H9 (cell line): ENCODE measurements at regions not wholly inside any gene's neighbourhood (a gene's known extent, or its start where the extent isn't known, plus 50 kb on each side); places are given as distances from the start of the nearest gene placed in this dataset.

Experiments
- DNase-seq: peaks from one replicate; pipeline ENCODE4 v3.0.0-alpha.2; 2017
- H2AFZ ChIP-seq: one replicate; pipeline ENCODE4 v1.6.1; 2013; ENCODE audit warnings: mild to moderate bottlenecking, low read length, control low read depth, moderate library complexity
- H2AK5ac ChIP-seq: 2 replicates; pipeline ENCODE4 v1.6.1; 2013; ENCODE audit warnings: low read length, control low read depth, mixed read lengths; ENCODE audit not compliant: insufficient read length
- H2BK120ac ChIP-seq: one replicate; pipeline ENCODE4 v1.6.1; 2013; ENCODE audit warnings: low read depth, mild to moderate bottlenecking, low read length, control low read depth, inconsistent platforms; ENCODE audit not compliant: poor library complexity, severe bottlenecking
- H2BK12ac ChIP-seq: 2 replicates; pipeline ENCODE4 v1.6.1; 2013; ENCODE audit warnings: low read length, control low read depth, mixed read lengths, low read depth; ENCODE audit not compliant: insufficient read length
- H2BK15ac ChIP-seq: 2 replicates; pipeline ENCODE4 v1.6.1; 2013; ENCODE audit warnings: low read depth, low read length, control low read depth
- H2BK20ac ChIP-seq: one replicate; pipeline ENCODE4 v1.6.1; 2013; ENCODE audit warnings: low read depth, mild to moderate bottlenecking, low read length, control low read depth, inconsistent platforms; ENCODE audit not compliant: poor library complexity, severe bottlenecking
- H2BK5ac ChIP-seq: 2 replicates; pipeline ENCODE4 v1.6.1; 2013; ENCODE audit warnings: low read length, control low read depth, mixed read lengths; ENCODE audit not compliant: insufficient read length
- H3K14ac ChIP-seq: 2 replicates; pipeline ENCODE4 v1.6.1; 2013; ENCODE audit warnings: low read length, control low read depth; ENCODE audit not compliant: insufficient read depth
- H3K18ac ChIP-seq: 2 replicates; pipeline ENCODE4 v1.6.1; 2013; ENCODE audit warnings: low read depth, mild to moderate bottlenecking, mixed read lengths, low read length, control low read depth; ENCODE audit not compliant: insufficient read length
- H3K23ac ChIP-seq: 2 replicates; pipeline ENCODE4 v1.6.1; 2013; ENCODE audit warnings: low read length, control low read depth, mixed read lengths, low read depth; ENCODE audit not compliant: insufficient read length
- H3K23me2 ChIP-seq: 2 replicates; pipeline ENCODE4 v1.6.1; 2013; ENCODE audit warnings: low read depth, mild to moderate bottlenecking, mixed read lengths, low read length, control low read depth; ENCODE audit not compliant: insufficient read length, poor library complexity, severe bottlenecking
- H3K27ac ChIP-seq: 2 replicates; pipeline ENCODE4 v1.5.1; 2013; ENCODE audit warnings: low read length, control low read depth, mixed read lengths, low read depth; ENCODE audit not compliant: insufficient read length
- H3K27me3 ChIP-seq: 2 replicates; pipeline ENCODE4 v1.6.1; 2013; ENCODE audit warnings: low read length, control low read depth, inconsistent platforms; ENCODE audit not compliant: insufficient read depth
- H3K4ac ChIP-seq: 2 replicates; pipeline ENCODE4 v1.6.1; 2013; ENCODE audit warnings: low read depth, mild to moderate bottlenecking, control low read depth, inconsistent platforms, low read length, moderate library complexity
- H3K4me1 ChIP-seq: 2 replicates; pipeline ENCODE4 v1.6.1; 2013; ENCODE audit warnings: low read length, control low read depth, inconsistent platforms; ENCODE audit not compliant: insufficient read depth
- H3K4me2 ChIP-seq: 2 replicates; pipeline ENCODE4 v1.6.1; 2013; ENCODE audit warnings: low read length, control low read depth, mixed read lengths; ENCODE audit not compliant: insufficient read length, insufficient read depth
- H3K56ac ChIP-seq: 2 replicates; pipeline ENCODE4 v1.6.1; 2013; ENCODE audit warnings: low read depth, mild to moderate bottlenecking, mixed read lengths, low read length, control low read depth; ENCODE audit not compliant: insufficient read length
- H3K79me1 ChIP-seq: 2 replicates; pipeline ENCODE4 v1.6.1; 2013; ENCODE audit warnings: low read depth, mild to moderate bottlenecking, moderate library complexity, low read length, control low read depth, inconsistent platforms; ENCODE audit not compliant: insufficient read depth, poor library complexity, severe bottlenecking
- H3K79me2 ChIP-seq: 2 replicates; pipeline ENCODE4 v1.6.1; 2013; ENCODE audit warnings: low read length, control low read depth, inconsistent platforms; ENCODE audit not compliant: insufficient read depth
- H3K9ac ChIP-seq: 2 replicates; pipeline ENCODE4 v1.6.1; 2013; ENCODE audit warnings: low read length, control low read depth, mixed read lengths; ENCODE audit not compliant: insufficient read length; ENCODE audit errors: extremely low read depth
- H3K9me3 ChIP-seq: one replicate; pipeline ENCODE4 v1.6.1; 2013; ENCODE audit warnings: low read depth, low read length, inconsistent platforms; ENCODE audit not compliant: control insufficient read depth
- H3T11ph ChIP-seq: one replicate; pipeline ENCODE4 v1.6.1; 2013; ENCODE audit warnings: mild to moderate bottlenecking, low read length, control low read depth, inconsistent platforms
- H4K20me1 ChIP-seq: one replicate; pipeline ENCODE4 v1.6.1; 2013; ENCODE audit not compliant: control insufficient read depth, insufficient read length, insufficient read depth
- H4K5ac ChIP-seq: 2 replicates; pipeline ENCODE4 v1.6.1; 2013; ENCODE audit warnings: low read depth, mild to moderate bottlenecking, mixed read lengths, low read length, control low read depth; ENCODE audit not compliant: insufficient read length
- H4K8ac ChIP-seq: replicated peaks from 2 replicates; pipeline ENCODE4 v1.6.1; 2013; ENCODE audit warnings: low read length, control low read depth, mixed read lengths, low read depth; ENCODE audit not compliant: insufficient read length
- H4K91ac ChIP-seq: 2 replicates; pipeline ENCODE4 v1.6.1; 2013; ENCODE audit warnings: low read depth, mild to moderate bottlenecking, moderate library complexity, mixed read lengths, low read length, control low read depth; ENCODE audit not compliant: insufficient read length
- H3K27ac Mint-ChIP-seq, 3 experiments: 2 replicates in 2 of 3; 3 replicates in 1 of 3; pipeline ENCODE4 v1.8.0; 2020 to 2021; ENCODE audit warnings: mixed read lengths in 3 of 3, mild to moderate bottlenecking in 1 of 3, moderate library complexity in 1 of 3
- H3K27me3 Mint-ChIP-seq: 2 replicates; pipeline ENCODE4 v1.8.0; 2021; ENCODE audit warnings: low read depth, mild to moderate bottlenecking, moderate library complexity, mixed read lengths
- H3K36me3 Mint-ChIP-seq, 3 experiments: 2 replicates in 2 of 3; 3 replicates in 1 of 3; pipeline ENCODE4 v1.8.0; 2020 to 2021; ENCODE audit warnings: low read depth in 3 of 3, mixed read lengths in 3 of 3; ENCODE audit not compliant: insufficient read depth in 1 of 3
- H3K4me1 Mint-ChIP-seq, 2 experiments: 2 replicates each; pipeline ENCODE4 v1.8.0; 2020; ENCODE audit warnings: mixed read lengths in 2 of 2
- H3K4me3 Mint-ChIP-seq, 2 experiments: 2 replicates in 1 of 2; 3 replicates in 1 of 2; pipeline ENCODE4 v1.8.0; 2020 to 2021; ENCODE audit warnings: mild to moderate bottlenecking in 2 of 2, mixed read lengths in 2 of 2, moderate library complexity in 1 of 2
- H3K9me3 Mint-ChIP-seq, 2 experiments: 2 replicates in 1 of 2; 3 replicates in 1 of 2; pipeline ENCODE4 v1.8.0; 2020; ENCODE audit warnings: mild to moderate bottlenecking in 2 of 2, mixed read lengths in 2 of 2, moderate library complexity in 1 of 2
- whole genome bisulfite sequencing: extraction: QIAGEN DNeasy Blood & Tissue Kit; methylation state at CpG from one replicate; pipeline ENCODE4 v1.1.7; 2013; ENCODE audit warnings: missing lambda C conversion rate, low lambda C conversion rate, mixed read lengths; ENCODE audit not compliant: insufficient read length; ENCODE audit errors: extremely low coverage; 5-methylcytosine and 5-hydroxymethylcytosine counted together
- TF ChIP-seq, protein P1 (sequence below): fragments of 200-600 bp; sonication (generic); conservative IDR thresholded peaks from 3 replicates; pipeline ENCODE4 v1.8.0; 2021; ENCODE audit warnings: antibody characterized with exemption, mild to moderate bottlenecking

DNA sequence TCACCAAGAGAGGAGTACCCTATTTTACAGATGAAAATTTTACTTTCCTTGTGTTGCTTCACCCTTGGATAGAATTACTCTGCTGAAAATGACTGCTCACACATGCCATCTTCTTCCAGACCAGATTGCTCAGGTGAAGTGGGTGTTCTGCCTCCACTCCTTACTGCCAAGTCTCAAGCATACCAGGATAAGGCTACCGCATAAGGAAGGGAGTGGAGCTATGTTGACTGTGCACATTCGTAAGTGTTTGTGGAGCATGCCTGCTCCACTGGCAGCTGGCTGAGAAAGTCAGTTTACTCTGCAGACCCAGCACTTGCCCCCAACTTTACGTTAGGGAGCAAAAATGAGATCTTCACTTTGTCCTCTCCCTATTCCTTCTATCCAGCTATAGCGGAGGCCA lies 405.0 kb upstream of the DDX18 start:
- Histone ChIP-seq H2AFZ (no peak overlapping the region), H2BK120ac (no peak overlapping the region), H3K27ac (no peak overlapping the region), H3K9ac (no peak overlapping the region), H2BK20ac (no peak overlapping the region), H3K56ac (no peak overlapping the region), H2AK5ac (no peak overlapping the region), H4K91ac (no peak overlapping the region), H3K79me2 (no peaks in the 10 kb centered on the region), H4K5ac (no peak overlapping the region), H3K4me1 (no peaks in the 10 kb centered on the region), H3K18ac (no peak overlapping the region), H2BK15ac (no peak overlapping the region), H3K23me2 (no peaks in the 10 kb centered on the region), H3T11ph (no peak overlapping the region), H3K79me1 (no peaks in the 10 kb centered on the region), H2BK12ac (no peak overlapping the region), H4K20me1 (no peaks in the 10 kb centered on the region), H4K8ac (no peak overlapping the region), H3K14ac (no peak overlapping the region), H3K9me3 (no peaks in the 10 kb centered on the region), H3K4ac (no peak overlapping the region), H3K27me3 (no peaks in the 10 kb centered on the region), H3K4me2 (no peak overlapping the region), H3K23ac (no peak overlapping the region), H2BK5ac (no peak overlapping the region)
- H3K36me3 Mint-ChIP-seq = no peaks in the 10 kb centered on the region; a peak in 2 of 7 replicates
- H3K4me1 Mint-ChIP-seq = no peaks in the 10 kb centered on the region
- no peaks in the 10 kb centered on the region for H3K9me3 Mint-ChIP-seq
- DNase-seq = no peak
- no CpG with 5 or more reads among the region's 4 CpGs for WGBS
- no peaks in the 10 kb centered on the region for H3K27me3 Mint-ChIP-seq
- no peak overlapping the region for H3K4me3 Mint-ChIP-seq
- TF ChIP-seq, protein P1, sequence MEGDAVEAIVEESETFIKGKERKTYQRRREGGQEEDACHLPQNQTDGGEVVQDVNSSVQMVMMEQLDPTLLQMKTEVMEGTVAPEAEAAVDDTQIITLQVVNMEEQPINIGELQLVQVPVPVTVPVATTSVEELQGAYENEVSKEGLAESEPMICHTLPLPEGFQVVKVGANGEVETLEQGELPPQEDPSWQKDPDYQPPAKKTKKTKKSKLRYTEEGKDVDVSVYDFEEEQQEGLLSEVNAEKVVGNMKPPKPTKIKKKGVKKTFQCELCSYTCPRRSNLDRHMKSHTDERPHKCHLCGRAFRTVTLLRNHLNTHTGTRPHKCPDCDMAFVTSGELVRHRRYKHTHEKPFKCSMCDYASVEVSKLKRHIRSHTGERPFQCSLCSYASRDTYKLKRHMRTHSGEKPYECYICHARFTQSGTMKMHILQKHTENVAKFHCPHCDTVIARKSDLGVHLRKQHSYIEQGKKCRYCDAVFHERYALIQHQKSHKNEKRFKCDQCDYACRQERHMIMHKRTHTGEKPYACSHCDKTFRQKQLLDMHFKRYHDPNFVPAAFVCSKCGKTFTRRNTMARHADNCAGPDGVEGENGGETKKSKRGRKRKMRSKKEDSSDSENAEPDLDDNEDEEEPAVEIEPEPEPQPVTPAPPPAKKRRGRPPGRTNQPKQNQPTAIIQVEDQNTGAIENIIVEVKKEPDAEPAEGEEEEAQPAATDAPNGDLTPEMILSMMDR = no peak
- no peak overlapping the region for H3K27ac Mint-ChIP-seq
